Colonic mucosa (tissue), 4 donors: ENCODE measurements at regions not wholly inside any gene's neighbourhood (a gene's known extent, or its start where the extent isn't known, plus 50 kb on each side); places are given as distances from the start of the nearest gene placed in this dataset.

ENCODE experiments used
- DNase-seq: peaks from one replicate; pipeline ENCODE4 v3.0.0-alpha.2; 2020
- H3K27ac ChIP-seq: fragments of 200-600 bp; one replicate; pipeline ENCODE4 v1.8.0; 2021
- H3K27me3 ChIP-seq: fragments of 200-600 bp; one replicate; pipeline ENCODE4 v1.8.0; 2021
- H3K36me3 ChIP-seq: fragments of 200-600 bp; one replicate; pipeline ENCODE4 v1.8.0; 2021
- H3K4me1 ChIP-seq: fragments of 200-600 bp; one replicate; pipeline ENCODE4 v1.8.0; 2021; ENCODE audit warnings: mild to moderate bottlenecking
- H3K4me3 ChIP-seq: fragments of 200-600 bp; one replicate; pipeline ENCODE4 v1.8.0; 2021
- H3K9ac ChIP-seq, 2 donors: one replicate each; pipeline ENCODE4 v1.7.0; 2013; ENCODE audit warnings: control low read depth in 2 of 2, low read depth in 2 of 2, low read length in 2 of 2
- H3K9me3 ChIP-seq: fragments of 200-600 bp; one replicate; pipeline ENCODE4 v1.8.0; 2021
- intact Hi-C: fragments of 100-400 bp; cut with DNase I; formaldehyde crosslinking; loops from one replicate; pipeline ENCODE4 v1.14.1; 2022
- TF ChIP-seq, protein P1 (sequence below): fragments of 200-600 bp; IDR thresholded peaks from one replicate; pipeline ENCODE4 v1.8.0; 2022; ENCODE audit warnings: antibody characterized with exemption, mild to moderate bottlenecking
- donor health status: healthy.
- donor health status: DM: no; HTN: no; CAD: no.
- donor health status: DM: no; HTN: no; CAD: no.

DNA sequence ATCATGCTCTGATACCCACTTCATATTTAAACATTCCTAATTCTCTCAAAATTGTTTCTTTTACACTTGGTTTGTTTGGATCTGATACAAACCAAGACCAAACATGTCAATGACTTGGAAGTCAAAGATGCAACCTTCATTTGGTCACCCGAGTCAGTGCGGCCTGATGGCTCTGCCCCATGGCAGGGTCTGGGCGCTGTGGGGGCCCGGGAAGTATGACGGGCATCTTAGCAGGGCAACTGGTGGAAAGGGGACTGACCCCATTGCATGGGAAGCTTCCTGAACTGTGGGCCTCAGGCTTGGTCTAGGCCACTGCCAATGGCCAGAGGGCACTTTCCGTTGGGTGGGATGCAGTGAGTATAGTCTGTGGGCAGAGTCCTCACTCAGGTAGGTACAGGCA, 178.0 kb downstream of the KATNIP start:
- Histone ChIP-seq H3K9ac (no peak overlapping the region), H3K36me3 (no peaks in the 10 kb centered on the region), H3K4me1 (peaks cover 3% of the 10 kb centered on the region), H3K4me3 (no peak overlapping the region), H3K27ac (no peak overlapping the region), H3K27me3 (no peaks in the 10 kb centered on the region), H3K9me3 (no peaks in the 10 kb centered on the region)
- no peak for DNase-seq
- intact Hi-C loops: no loop called here
- TF ChIP-seq, protein P1, sequence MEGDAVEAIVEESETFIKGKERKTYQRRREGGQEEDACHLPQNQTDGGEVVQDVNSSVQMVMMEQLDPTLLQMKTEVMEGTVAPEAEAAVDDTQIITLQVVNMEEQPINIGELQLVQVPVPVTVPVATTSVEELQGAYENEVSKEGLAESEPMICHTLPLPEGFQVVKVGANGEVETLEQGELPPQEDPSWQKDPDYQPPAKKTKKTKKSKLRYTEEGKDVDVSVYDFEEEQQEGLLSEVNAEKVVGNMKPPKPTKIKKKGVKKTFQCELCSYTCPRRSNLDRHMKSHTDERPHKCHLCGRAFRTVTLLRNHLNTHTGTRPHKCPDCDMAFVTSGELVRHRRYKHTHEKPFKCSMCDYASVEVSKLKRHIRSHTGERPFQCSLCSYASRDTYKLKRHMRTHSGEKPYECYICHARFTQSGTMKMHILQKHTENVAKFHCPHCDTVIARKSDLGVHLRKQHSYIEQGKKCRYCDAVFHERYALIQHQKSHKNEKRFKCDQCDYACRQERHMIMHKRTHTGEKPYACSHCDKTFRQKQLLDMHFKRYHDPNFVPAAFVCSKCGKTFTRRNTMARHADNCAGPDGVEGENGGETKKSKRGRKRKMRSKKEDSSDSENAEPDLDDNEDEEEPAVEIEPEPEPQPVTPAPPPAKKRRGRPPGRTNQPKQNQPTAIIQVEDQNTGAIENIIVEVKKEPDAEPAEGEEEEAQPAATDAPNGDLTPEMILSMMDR: no peak

DNA sequence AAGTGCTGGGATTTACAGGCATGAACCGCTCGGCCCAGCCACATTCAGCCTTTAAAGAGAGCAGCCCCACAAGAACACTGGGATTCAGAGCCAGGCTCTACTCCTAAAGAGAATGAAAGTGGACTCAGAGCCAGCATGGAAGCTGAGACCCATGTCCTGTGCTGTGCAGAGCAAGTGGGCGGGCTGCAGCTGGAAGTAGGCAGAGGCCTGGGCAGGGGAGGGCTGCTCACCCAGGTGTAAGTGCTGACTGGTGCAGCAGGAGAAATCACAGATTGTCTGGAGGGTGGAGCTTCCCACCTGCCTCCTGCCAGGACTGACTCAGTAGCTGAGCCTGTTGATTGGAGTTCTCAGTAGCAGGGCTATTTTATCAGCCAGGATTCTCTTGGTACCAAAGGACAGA, 178.7 kb downstream of the KATNIP start:
- DNase-seq: no peak
- Histone ChIP-seq H3K9ac (no peak overlapping the region), H3K9me3 (no peaks in the 10 kb centered on the region), H3K27ac (no peak overlapping the region), H3K4me1 (peaks cover 3% of the 10 kb centered on the region), H3K4me3 (no peak overlapping the region), H3K27me3 (no peaks in the 10 kb centered on the region), H3K36me3 (no peaks in the 10 kb centered on the region)
- intact Hi-C loops: no loop called here
- TF ChIP-seq, protein P1: no peak

DNA sequence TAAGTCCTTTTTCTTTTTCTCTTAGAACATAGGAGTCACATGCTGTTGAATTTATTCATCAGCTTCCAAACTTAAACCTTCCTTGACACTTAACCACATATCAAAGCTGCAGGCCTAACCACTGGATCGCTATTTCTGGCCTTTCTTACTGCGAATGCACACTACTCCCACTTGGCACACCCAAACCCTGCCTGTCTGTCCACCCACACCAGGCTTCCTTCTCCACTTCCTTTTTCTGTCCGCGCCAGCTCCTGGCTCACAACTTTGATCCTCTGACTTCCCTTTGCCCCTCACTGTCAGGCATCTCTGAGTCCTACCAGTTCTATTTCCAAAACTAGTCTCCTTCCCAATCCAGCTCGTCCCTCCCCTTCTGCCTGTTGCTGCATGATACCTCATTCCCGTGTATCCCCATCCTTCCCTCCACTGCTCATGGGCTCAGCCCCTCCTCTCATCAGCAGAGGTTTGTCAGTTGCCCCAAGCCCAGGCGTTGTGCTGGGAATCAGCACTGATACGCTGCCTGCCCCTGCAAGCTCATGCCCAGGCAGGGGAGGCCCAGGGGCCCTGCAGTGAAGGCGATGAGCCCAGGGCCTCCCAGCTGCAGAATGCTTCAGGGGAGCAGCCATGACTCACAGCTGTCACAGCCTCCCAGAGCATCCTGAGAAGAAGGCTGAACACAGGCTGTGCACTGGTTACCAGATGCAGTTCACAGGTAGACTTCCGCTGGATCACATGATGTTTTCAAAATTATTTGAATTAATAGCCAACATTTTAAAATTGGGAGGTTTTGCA, 179.8 kb downstream of the KATNIP start:
- Histone ChIP-seq H3K9ac (no peak overlapping the region), H3K36me3 (no peaks in the 10 kb centered on the region), H3K4me3 (no peak overlapping the region), H3K27me3 (no peaks in the 10 kb centered on the region), H3K27ac (no peak overlapping the region), H3K9me3 (no peaks in the 10 kb centered on the region), H3K4me1 (no peaks in the 10 kb centered on the region)
- TF ChIP-seq, protein P1: no peak
- intact Hi-C loops: no loop called here
- DNase-seq: no peak

DNA sequence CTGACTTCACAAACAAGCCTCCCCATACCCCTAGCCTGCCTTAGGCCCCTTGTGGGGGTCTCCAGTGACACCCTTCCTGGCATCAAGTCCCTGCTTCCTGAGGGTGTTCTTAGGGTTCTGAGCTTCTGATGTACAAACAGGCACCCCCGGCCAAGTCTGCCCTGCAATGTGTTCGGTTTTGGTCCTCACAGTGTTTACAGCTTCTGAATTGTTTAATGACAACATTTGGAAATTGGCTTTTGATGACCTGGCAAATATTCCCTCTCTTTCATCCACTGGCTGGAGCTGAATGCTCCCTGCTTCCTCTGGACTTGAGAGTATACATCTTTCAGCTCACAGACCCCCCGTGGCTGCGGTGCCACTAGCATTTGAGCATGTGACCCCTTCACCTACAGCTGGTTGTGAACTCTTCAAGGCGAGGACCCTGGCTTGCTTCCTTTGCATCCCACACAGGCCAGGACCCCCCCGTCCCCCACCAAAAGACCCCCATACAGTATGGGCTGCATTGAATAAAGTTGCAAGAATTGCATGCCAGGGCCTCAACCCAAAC, 180.8 kb downstream of the KATNIP start:
- intact Hi-C loops: no loop called here
- TF ChIP-seq, protein P1: no peak
- no peaks in the 10 kb centered on the region for H3K27me3 ChIP-seq

DNA sequence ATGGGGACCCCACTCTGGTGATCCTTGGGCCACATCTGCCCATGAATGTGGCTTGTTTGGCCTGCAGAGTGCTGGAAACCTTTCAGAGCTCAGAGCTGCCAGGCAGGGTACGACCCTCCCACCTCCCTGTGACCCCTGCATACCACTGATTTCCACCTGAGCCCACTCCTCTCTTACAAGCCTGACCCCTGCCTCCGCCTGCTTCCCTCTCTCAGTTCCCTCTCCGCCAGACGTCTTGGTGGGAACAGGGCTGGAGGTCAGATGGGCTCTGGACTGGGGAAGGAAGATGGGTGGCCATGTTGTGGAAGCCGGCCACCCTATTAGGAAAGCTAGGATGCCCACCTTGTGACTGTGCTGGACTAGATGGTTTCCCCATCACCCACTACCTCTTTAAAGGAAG, 185.1 kb downstream of the KATNIP start:
- Histone ChIP-seq H3K27ac (no peak overlapping the region), H3K27me3 (no peaks in the 10 kb centered on the region), H3K36me3 (no peaks in the 10 kb centered on the region), H3K9me3 (no peaks in the 10 kb centered on the region), H3K4me1 (no peaks in the 10 kb centered on the region), H3K9ac (no peak overlapping the region), H3K4me3 (no peak overlapping the region)
- TF ChIP-seq, protein P1: no peak
- no peak for DNase-seq
- intact Hi-C loops: no loop called here

More for the DNA sequence above, 180.8 kb downstream of the KATNIP start:
- Histone ChIP-seq H3K27ac (no peak overlapping the region), H3K36me3 (no peaks in the 10 kb centered on the region), H3K9ac (no peak overlapping the region), H3K9me3 (no peaks in the 10 kb centered on the region), H3K4me1 (no peaks in the 10 kb centered on the region), H3K4me3 (no peak overlapping the region)
- DNase-seq: no peak
